ENCODE measurements at regions not wholly inside any gene's neighbourhood (a gene's known extent, or its start where the extent isn't known, plus 50 kb on each side); places are given as distances from the start of the nearest gene placed in this dataset.

DNA sequence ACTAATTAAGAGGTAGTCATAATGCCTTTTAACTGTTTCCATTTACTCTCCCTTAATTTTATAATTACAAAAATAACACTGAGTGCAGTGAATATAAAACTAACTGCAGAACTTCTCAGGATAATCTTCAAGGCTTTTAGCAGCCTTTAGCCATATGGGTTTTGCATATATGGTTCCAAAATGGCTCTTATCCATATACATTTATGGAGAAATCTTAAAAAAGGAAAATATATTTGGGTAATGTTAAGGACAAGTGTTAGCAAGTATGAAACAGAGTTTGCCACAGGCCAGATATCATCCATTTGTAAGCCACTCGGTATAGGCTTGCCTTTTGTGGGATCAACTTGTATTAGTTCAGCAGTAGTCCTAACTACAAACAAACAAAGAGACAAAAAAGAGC lies 423.4 kb downstream of the PDHA2 start:
- TF ChIP-seq, protein P1, sequence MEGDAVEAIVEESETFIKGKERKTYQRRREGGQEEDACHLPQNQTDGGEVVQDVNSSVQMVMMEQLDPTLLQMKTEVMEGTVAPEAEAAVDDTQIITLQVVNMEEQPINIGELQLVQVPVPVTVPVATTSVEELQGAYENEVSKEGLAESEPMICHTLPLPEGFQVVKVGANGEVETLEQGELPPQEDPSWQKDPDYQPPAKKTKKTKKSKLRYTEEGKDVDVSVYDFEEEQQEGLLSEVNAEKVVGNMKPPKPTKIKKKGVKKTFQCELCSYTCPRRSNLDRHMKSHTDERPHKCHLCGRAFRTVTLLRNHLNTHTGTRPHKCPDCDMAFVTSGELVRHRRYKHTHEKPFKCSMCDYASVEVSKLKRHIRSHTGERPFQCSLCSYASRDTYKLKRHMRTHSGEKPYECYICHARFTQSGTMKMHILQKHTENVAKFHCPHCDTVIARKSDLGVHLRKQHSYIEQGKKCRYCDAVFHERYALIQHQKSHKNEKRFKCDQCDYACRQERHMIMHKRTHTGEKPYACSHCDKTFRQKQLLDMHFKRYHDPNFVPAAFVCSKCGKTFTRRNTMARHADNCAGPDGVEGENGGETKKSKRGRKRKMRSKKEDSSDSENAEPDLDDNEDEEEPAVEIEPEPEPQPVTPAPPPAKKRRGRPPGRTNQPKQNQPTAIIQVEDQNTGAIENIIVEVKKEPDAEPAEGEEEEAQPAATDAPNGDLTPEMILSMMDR (conservative IDR thresholded peaks at IDR 0.05; ENCODE audit: low read length), result no peak
- TF ChIP-seq EZH2phosphoT487 (IDR thresholded peaks at IDR 0.05; ENCODE audit: borderline replicate concordance, low read depth, low read length), result no peak

Measured in OCI-LY7 (cell line).